Calu3 (cell line): ENCODE measurements at regions not wholly inside any gene's neighbourhood (a gene's known extent, or its start where the extent isn't known, plus 50 kb on each side); places are given as distances from the start of the nearest gene placed in this dataset.

Experiments
- BruUV-seq: library from RNA; stranded (reverse); fragments of 400-500 nt; replicated peaks from 2 replicates; lab custom pipeline; 2021; lab: Mats Ljungman, UMichigan
- CTCF ChIA-PET: fragments of 300-600 bp; sonication (Branson Sonifier 250); formaldehyde crosslinking; loops from one replicate; lab custom pipeline; 2022; ENCODE audit warnings: antibody characterized with exemption; lab: Charles Lee
- DNase-seq: peaks from one replicate; pipeline ENCODE4 v3.0.0; 2022
- H3K27ac Mint-ChIP-seq: one replicate; pipeline ENCODE4 v1.8.0; 2022; ENCODE audit warnings: mixed read lengths; ENCODE audit not compliant: unreplicated experiment
- H3K27me3 Mint-ChIP-seq: one replicate; pipeline ENCODE4 v1.8.0; 2022; ENCODE audit warnings: mixed read lengths; ENCODE audit not compliant: unreplicated experiment
- H3K36me3 Mint-ChIP-seq: one replicate; pipeline ENCODE4 v1.8.0; 2022; ENCODE audit warnings: mild to moderate bottlenecking, moderate library complexity, mixed read lengths; ENCODE audit not compliant: insufficient read depth, unreplicated experiment
- H3K4me1 Mint-ChIP-seq: one replicate; pipeline ENCODE4 v1.8.0; 2022; ENCODE audit warnings: mild to moderate bottlenecking, low read depth, mixed read lengths; ENCODE audit not compliant: unreplicated experiment
- H3K4me3 Mint-ChIP-seq: one replicate; pipeline ENCODE4 v1.8.0; 2022; ENCODE audit warnings: mild to moderate bottlenecking, low read depth, moderate library complexity, mixed read lengths; ENCODE audit not compliant: unreplicated experiment
- H3K9me3 Mint-ChIP-seq: one replicate; pipeline ENCODE4 v1.8.0; 2022; ENCODE audit warnings: low read depth, mixed read lengths; ENCODE audit not compliant: unreplicated experiment
- intact Hi-C: fragments of 100-400 bp; cut with micrococcal nuclease; formaldehyde crosslinking; loops from one replicate; pipeline ENCODE4 v1.10.0; 2022; ENCODE audit not compliant: unreplicated experiment
- TF ChIP-seq, protein P1 (sequence below): fragments of 200-600 bp; IDR thresholded peaks from one replicate; pipeline ENCODE4 v1.8.0; 2022; ENCODE audit warnings: antibody characterized with exemption; ENCODE audit not compliant: unreplicated experiment

DNA sequence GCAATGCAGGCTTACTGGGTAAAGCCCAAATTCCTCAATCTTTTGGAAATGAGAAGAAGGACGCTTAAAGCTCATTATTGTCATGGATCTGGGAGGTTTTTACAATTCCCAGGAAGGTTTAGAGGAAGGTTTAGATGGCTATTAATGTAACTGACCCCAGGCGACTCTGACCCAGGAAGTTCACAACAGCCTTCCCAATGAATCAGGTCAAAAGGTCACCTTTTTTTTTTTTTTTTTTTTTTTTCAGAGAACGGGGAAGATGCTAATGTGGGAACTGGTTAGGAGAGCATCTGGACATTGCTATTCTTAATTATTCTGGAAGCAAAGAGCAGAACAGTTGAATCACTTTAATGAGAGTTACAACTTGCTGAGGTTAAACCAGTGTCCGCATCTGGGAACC, 149.9 kb upstream of the ITGB1 start:
- TF ChIP-seq, protein P1, sequence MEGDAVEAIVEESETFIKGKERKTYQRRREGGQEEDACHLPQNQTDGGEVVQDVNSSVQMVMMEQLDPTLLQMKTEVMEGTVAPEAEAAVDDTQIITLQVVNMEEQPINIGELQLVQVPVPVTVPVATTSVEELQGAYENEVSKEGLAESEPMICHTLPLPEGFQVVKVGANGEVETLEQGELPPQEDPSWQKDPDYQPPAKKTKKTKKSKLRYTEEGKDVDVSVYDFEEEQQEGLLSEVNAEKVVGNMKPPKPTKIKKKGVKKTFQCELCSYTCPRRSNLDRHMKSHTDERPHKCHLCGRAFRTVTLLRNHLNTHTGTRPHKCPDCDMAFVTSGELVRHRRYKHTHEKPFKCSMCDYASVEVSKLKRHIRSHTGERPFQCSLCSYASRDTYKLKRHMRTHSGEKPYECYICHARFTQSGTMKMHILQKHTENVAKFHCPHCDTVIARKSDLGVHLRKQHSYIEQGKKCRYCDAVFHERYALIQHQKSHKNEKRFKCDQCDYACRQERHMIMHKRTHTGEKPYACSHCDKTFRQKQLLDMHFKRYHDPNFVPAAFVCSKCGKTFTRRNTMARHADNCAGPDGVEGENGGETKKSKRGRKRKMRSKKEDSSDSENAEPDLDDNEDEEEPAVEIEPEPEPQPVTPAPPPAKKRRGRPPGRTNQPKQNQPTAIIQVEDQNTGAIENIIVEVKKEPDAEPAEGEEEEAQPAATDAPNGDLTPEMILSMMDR: no peak
- Mint-ChIP-seq H3K27me3 (no peaks in the 10 kb centered on the region), H3K36me3 (peaks cover 4% of the 10 kb centered on the region), H3K4me1 (no peaks in the 10 kb centered on the region), H3K9me3 (peaks cover 9% of the 10 kb centered on the region), H3K27ac (no peak overlapping the region), H3K4me3 (no peak overlapping the region)
- DNase-seq: no peak
- intact Hi-C loops: no loop called here
- CTCF ChIA-PET: no interaction called here
- BruUV-seq: no TSS peak

DNA sequence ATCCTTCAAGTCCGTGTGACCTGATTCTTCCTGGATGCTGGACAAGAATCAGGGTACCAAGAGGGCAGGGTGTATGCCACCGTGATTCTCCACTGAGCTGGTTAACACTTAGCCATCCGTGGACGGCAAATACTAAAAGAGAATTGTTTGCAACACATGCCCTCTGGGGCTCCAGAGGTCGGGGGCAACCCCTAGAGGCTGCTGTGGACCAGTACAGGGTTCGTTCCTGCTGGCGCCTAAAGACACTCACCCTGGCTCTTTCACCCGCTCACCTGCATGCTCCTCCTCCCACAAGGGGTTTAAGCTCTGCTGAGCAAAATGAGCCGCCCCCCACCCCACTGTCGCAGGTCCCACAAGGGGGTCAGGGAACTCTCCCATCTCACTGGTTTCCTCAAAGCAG, 148.7 kb upstream of the ITGB1 start:
- peaks cover 9% of the 10 kb centered on the region for H3K9me3 Mint-ChIP-seq
- no peak overlapping the region for H3K27ac Mint-ChIP-seq
- H3K27me3 Mint-ChIP-seq: no peaks in the 10 kb centered on the region
- no peaks in the 10 kb centered on the region for H3K4me1 Mint-ChIP-seq
- no peak for DNase-seq
- TF ChIP-seq, protein P1: no peak
- no TSS peak for BruUV-seq
- H3K36me3 Mint-ChIP-seq: peaks cover 4% of the 10 kb centered on the region
- CTCF ChIA-PET: no interaction called here
- intact Hi-C loops: no loop called here
- no peak overlapping the region for H3K4me3 Mint-ChIP-seq

DNA sequence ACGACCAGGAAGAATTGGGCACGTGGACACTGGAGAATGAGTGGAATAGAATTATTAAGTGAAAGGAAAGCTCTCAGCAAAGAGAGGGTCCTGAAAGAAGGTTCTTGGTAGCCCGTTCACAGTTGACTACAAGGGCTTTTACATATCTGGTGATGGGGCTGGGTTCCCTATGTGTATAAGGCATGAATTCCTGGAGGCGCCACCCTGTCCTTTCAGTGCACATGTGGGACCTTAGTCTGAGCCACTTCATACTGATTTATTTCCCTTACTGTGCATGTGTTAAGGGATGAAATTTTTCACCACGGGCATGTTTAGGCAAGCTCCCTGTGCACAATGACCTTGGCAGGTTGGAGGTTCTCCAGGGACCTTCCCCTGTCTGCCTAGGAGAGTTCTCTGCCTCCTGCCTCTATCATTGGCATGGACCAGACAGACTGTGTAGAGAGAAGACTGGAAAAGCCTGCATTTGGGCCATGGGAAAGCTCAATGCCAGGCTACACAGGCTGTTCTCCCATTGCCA, 145.9 kb upstream of the ITGB1 start:
- no peaks in the 10 kb centered on the region for H3K27me3 Mint-ChIP-seq
- CTCF ChIA-PET: no interaction called here
- TF ChIP-seq, protein P1: no peak
- no peak for DNase-seq
- H3K4me1 Mint-ChIP-seq: no peaks in the 10 kb centered on the region
- H3K9me3 Mint-ChIP-seq: peaks cover 5% of the 10 kb centered on the region
- H3K36me3 Mint-ChIP-seq: no peaks in the 10 kb centered on the region
- intact Hi-C loops: no loop called here
- H3K4me3 Mint-ChIP-seq: no peak overlapping the region
- no TSS peak for BruUV-seq
- H3K27ac Mint-ChIP-seq: no peak overlapping the region

DNA sequence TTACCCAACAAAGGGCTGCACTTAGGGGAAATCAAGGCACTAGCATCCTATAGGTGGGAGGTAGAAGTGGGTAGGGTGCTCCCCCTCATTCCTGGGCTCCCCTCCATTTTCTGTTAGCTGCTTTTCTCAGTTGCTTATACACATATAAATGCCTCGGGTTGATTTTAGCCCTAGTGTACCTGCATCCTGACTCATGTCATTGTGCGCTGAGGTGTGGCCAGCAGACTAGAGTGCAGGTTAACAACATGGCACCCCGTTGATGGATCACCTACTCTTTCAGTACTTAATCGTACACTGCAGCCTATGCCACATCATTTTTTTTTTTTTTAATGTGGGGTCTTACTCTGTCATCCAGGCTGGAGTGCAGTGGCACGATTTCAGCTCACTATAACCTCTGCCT, 144.0 kb upstream of the ITGB1 start:
- peaks cover 8% of the 10 kb centered on the region for H3K9me3 Mint-ChIP-seq
- H3K4me3 Mint-ChIP-seq: no peak overlapping the region
- no peaks in the 10 kb centered on the region for H3K4me1 Mint-ChIP-seq
- no peaks in the 10 kb centered on the region for H3K36me3 Mint-ChIP-seq
- TF ChIP-seq, protein P1: no peak
- intact Hi-C loops: no loop called here
- BruUV-seq: no TSS peak
- no peak overlapping the region for H3K27ac Mint-ChIP-seq
- CTCF ChIA-PET: interaction anchor here (0.7 to 1.2 kb wide), 2 partner anchors 38 to 150 kb away, joined by 4 to 5 read pairs; no protein-coding TSS in a partner anchor
- H3K27me3 Mint-ChIP-seq: no peaks in the 10 kb centered on the region
- DNase-seq: no peak
